ENCODE measurements at regions not wholly inside any gene's neighbourhood (a gene's known extent, or its start where the extent isn't known, plus 50 kb on each side); places are given as distances from the start of the nearest gene placed in this dataset.
"Not testable (repeated sequence)": the region's sequence is repeated elsewhere in the genome, so short reads cannot be mapped to it uniquely, and the experiment has no call there.

GRCh38 chr21:25169370-25169769, 437.9 kb downstream of the MRPL39 start:
- Histone ChIP-seq H4K91ac (ENCODE audit: insufficient read depth, low read depth, low read length) (no peak overlapping the region), H3K23ac (ENCODE audit: low read depth, low read length) (no peak overlapping the region), H3K27me3 (ENCODE audit: control insufficient read depth, insufficient read depth, low read length) (no peaks in the 10 kb centered on the region), H3K9ac (ENCODE audit: low read depth, low read length) (no peak overlapping the region), H3K18ac (ENCODE audit: low read depth, low read length) (no peak overlapping the region), H3K36me3 (ENCODE audit: control insufficient read depth, insufficient read depth, low read length) (no peaks in the 10 kb centered on the region), H2AK9ac (replicated peaks; ENCODE audit: low read depth, low read length, poor library complexity) (no peak overlapping the region), H3K9me1 (ENCODE audit: insufficient read depth, low read length) (no peaks in the 10 kb centered on the region), H3K79me1 (ENCODE audit: low read depth in 1 of 2, low read length in 2 of 2) (no peaks in the 10 kb centered on the region), H3K14ac (replicated peaks; ENCODE audit: low read depth, low read length) (no peak overlapping the region), H2BK120ac (ENCODE audit: low read depth, low read length) (no peak overlapping the region), H3K4me2 (ENCODE audit: low read depth, low read length) (no peak overlapping the region), H3K56ac (ENCODE audit: extremely low read depth, insufficient read depth, low read length) (no peak overlapping the region), H2AK5ac (ENCODE audit: low read depth, low read length) (no peak overlapping the region), H4K5ac (ENCODE audit: low read depth, low read length) (no peak overlapping the region), H3K4me1 (ENCODE audit: control insufficient read depth, insufficient read depth, low read length) (no peaks in the 10 kb centered on the region), H3K4ac (ENCODE audit: low read depth, low read length) (no peak overlapping the region), H2AFZ (replicated peaks; ENCODE audit: low read length, poor library complexity) (no peak overlapping the region), H2BK5ac (ENCODE audit: low read depth, low read length, poor library complexity, severe bottlenecking) (no peak overlapping the region), H3K9me3 (ENCODE audit: control insufficient read depth, insufficient read depth, low read length) (peaks cover 5% of the 10 kb centered on the region), H2BK15ac (ENCODE audit: low read depth, low read length) (no peak overlapping the region), H4K20me1 (ENCODE audit: insufficient read depth, low read length) (no peaks in the 10 kb centered on the region), H3K4me3 (ENCODE audit: insufficient read depth, low read depth, low read length) (no peak overlapping the region), H3K27ac (ENCODE audit: insufficient read depth, low read length) (no peak overlapping the region), H2BK20ac (ENCODE audit: low read depth, low read length) (no peak overlapping the region), H4K8ac (ENCODE audit: low read depth in 2 of 2, low read length in 2 of 2) (no peak overlapping the region)
- no TSS peak for BruUV-seq (replicated peaks)
- ATAC-seq (ENCODE audit: low read depth) (no peak), DNase-seq (no peak)
- TF ChIP-seq FOS (IDR thresholded peaks at IDR 0.05; ENCODE audit: low read depth, low read length) = no peak
- TF ChIP-seq POLR2A (IDR thresholded peaks at IDR 0.05; ENCODE audit: low read depth, low read length) = no peak
- no peak for TF ChIP-seq MAZ (IDR thresholded peaks at IDR 0.05; ENCODE audit: borderline replicate concordance, low read depth, low read length)
- TF ChIP-seq NFE2L2 (IDR thresholded peaks at IDR 0.05; ENCODE audit: low read depth, low read length) = no peak
- no peak for TF ChIP-seq RAD21 (IDR thresholded peaks at IDR 0.05; ENCODE audit: low read length)
- TF ChIP-seq MAFK (IDR thresholded peaks at IDR 0.05; ENCODE audit: low read depth, low read length) = no peak
- TF ChIP-seq, protein P1, sequence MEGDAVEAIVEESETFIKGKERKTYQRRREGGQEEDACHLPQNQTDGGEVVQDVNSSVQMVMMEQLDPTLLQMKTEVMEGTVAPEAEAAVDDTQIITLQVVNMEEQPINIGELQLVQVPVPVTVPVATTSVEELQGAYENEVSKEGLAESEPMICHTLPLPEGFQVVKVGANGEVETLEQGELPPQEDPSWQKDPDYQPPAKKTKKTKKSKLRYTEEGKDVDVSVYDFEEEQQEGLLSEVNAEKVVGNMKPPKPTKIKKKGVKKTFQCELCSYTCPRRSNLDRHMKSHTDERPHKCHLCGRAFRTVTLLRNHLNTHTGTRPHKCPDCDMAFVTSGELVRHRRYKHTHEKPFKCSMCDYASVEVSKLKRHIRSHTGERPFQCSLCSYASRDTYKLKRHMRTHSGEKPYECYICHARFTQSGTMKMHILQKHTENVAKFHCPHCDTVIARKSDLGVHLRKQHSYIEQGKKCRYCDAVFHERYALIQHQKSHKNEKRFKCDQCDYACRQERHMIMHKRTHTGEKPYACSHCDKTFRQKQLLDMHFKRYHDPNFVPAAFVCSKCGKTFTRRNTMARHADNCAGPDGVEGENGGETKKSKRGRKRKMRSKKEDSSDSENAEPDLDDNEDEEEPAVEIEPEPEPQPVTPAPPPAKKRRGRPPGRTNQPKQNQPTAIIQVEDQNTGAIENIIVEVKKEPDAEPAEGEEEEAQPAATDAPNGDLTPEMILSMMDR (conservative IDR thresholded peaks at IDR 0.05; ENCODE audit: low read depth, low read length) = no peak
- no peak for TF ChIP-seq CHD1 (IDR thresholded peaks at IDR 0.05; ENCODE audit: low read depth, low read length)
- in situ Hi-C loops (cut with MboI; ENCODE audit: low sequenced_read_pairs) = no loop called here
- no CpG with 5 or more reads among the region's 1 CpG for WGBS, 2 experiments (ENCODE audit: extremely low coverage in 2 of 2, insufficient read length in 1 of 2)
- CTCF ChIA-PET = no interaction called here
- dilution Hi-C loops (cut with HindIII; ENCODE audit: low sequenced_read_pairs, unreplicated experiment) = no loop called here
- intact Hi-C loops (cut with micrococcal nuclease) = no loop called here
- POLR2A ChIA-PET (ENCODE audit: unreplicated experiment) = no interaction called here

DNA sequence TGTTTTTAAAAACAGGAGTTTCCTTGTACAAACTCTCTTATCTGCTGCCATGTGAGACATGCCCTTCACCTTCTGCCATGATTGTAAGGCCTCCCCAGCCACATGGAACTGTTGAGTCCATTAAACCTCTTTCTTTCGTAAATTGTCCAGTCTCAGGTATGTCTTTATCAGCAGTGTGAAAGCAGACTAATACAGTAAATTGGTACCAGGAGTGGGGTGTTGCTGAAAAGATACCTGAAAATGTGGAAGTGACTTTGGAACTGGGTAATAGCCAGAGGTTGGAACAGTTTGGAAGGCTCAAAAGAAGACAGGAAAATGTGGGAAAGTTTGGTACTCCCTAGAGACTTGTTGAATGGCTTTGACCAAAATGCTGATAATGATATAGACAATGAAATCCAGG, 440.4 kb downstream of the MRPL39 start:
- dilution Hi-C loops (cut with HindIII; ENCODE audit: low sequenced_read_pairs, unreplicated experiment); H3K79me1 ChIP-seq (ENCODE audit: low read depth in 1 of 2, low read length in 2 of 2); H3K27ac ChIP-seq (ENCODE audit: insufficient read depth, low read length); intact Hi-C loops (cut with micrococcal nuclease); H3K4me2 ChIP-seq (ENCODE audit: low read depth, low read length); H3K18ac ChIP-seq (ENCODE audit: low read depth, low read length); H4K20me1 ChIP-seq (ENCODE audit: insufficient read depth, low read length); H2AK5ac ChIP-seq (ENCODE audit: low read depth, low read length); H3K23ac ChIP-seq (ENCODE audit: low read depth, low read length); H3K9me1 ChIP-seq (ENCODE audit: insufficient read depth, low read length); H3K56ac ChIP-seq (ENCODE audit: extremely low read depth, insufficient read depth, low read length); POLR2A ChIA-PET (ENCODE audit: unreplicated experiment); ATAC-seq (ENCODE audit: low read depth); H3K14ac ChIP-seq (replicated peaks; ENCODE audit: low read depth, low read length); H2BK120ac ChIP-seq (ENCODE audit: low read depth, low read length); H2AFZ ChIP-seq (replicated peaks; ENCODE audit: low read length, poor library complexity); H2BK5ac ChIP-seq (ENCODE audit: low read depth, low read length, poor library complexity, severe bottlenecking); H3K4me3 ChIP-seq (ENCODE audit: insufficient read depth, low read depth, low read length); H2AK9ac ChIP-seq (replicated peaks; ENCODE audit: low read depth, low read length, poor library complexity); in situ Hi-C loops (cut with MboI; ENCODE audit: low sequenced_read_pairs); H4K5ac ChIP-seq (ENCODE audit: low read depth, low read length); H4K8ac ChIP-seq (ENCODE audit: low read depth in 2 of 2, low read length in 2 of 2); H2BK15ac ChIP-seq (ENCODE audit: low read depth, low read length); H3K36me3 ChIP-seq (ENCODE audit: control insufficient read depth, insufficient read depth, low read length); H2BK20ac ChIP-seq (ENCODE audit: low read depth, low read length); H3K4me1 ChIP-seq (ENCODE audit: control insufficient read depth, insufficient read depth, low read length); DNase-seq; H3K9ac ChIP-seq (ENCODE audit: low read depth, low read length); H3K9me3 ChIP-seq (ENCODE audit: control insufficient read depth, insufficient read depth, low read length); H3K27me3 ChIP-seq (ENCODE audit: control insufficient read depth, insufficient read depth, low read length); BruUV-seq (replicated peaks); H4K91ac ChIP-seq (ENCODE audit: insufficient read depth, low read depth, low read length); H3K4ac ChIP-seq (ENCODE audit: low read depth, low read length): not testable (repeated sequence)
- CTCF ChIA-PET = interaction anchor here (0.6 kb wide), 1 partner anchor 100 kb away, joined by 9 read pairs; no protein-coding TSS in a partner anchor
- 80% methylated on average over 1 of the region's 1 CpG; no CpG with 5 or more reads in 1 of the 2 experiments for WGBS, 2 experiments (ENCODE audit: extremely low coverage in 2 of 2, insufficient read length in 1 of 2)

Measured in IMR-90 (cell line).